H54 (cell line): ENCODE measurements at regions not wholly inside any gene's neighbourhood (a gene's known extent, or its start where the extent isn't known, plus 50 kb on each side); places are given as distances from the start of the nearest gene placed in this dataset.

Source experiments
- DNase-seq: peaks from one replicate; pipeline ENCODE4 v3.0.0; 2011; ENCODE audit warnings: low spot score, mixed read lengths; ENCODE audit not compliant: insufficient read length
- FAIRE-seq: peaks from 3 replicates; lab custom pipeline; 2011; peaks lifted over from hg19 to GRCh38; lab: Jason Lieb, UNC
- POLR2A ChIP-seq: IDR thresholded peaks from 2 replicates; pipeline ENCODE4 v1.6.1; 2011; ENCODE audit warnings: low read depth, mild to moderate bottlenecking, low read length

DNA sequence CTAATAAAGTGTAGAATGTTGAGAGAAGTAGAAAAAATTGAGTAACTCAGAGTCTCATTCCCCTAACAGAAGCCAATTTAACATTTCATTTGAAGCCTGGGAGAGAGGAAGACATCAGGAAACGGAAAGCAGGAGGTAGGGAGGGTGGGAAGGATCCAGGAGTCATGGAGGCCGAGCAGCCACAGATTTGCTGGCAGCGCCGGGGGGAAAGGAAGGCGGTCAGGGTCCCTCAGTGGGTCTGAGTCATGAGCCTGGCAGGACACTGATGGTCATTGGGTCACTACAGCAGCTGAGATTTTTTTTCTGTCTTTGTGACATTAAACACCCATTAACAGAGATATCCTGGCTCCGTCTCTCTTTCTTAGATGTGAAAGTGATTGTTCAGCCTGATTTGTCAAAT, 248.1 kb downstream of the EFNB2 start:
- no peak for FAIRE-seq
- TF ChIP-seq POLR2A = no peak
- DNase-seq = no peak

GRCh38 chr13:106286811-106287210, 248.7 kb downstream of the EFNB2 start:
- TF ChIP-seq POLR2A = no peak
- peak; percentile 50 for FAIRE-seq
- DNase-seq = no peak

DNA sequence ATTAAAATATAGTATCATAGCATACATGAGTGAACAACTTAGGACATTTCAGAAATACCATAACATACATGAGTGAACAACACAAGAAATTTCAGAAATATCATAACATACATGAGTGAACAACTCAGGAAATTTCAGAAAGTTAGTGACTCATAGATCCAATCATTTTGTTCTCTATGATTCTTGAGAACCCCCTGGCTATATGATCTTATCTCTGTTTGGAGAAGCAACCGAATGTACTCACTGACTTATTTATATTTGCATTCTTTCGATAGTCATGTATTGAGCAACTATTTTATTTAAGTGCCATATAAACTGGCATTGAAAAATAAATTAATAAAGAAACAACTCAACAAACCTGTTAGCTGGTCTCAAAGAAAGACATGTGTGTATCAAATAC, 251.1 kb downstream of the EFNB2 start:
- DNase-seq = no peak
- no peak for FAIRE-seq
- TF ChIP-seq POLR2A = no peak

GRCh38 chr13:106281426-106281825, 254.0 kb downstream of the EFNB2 start:
- TF ChIP-seq POLR2A = no peak
- FAIRE-seq (no peak), DNase-seq (no peak)

DNA sequence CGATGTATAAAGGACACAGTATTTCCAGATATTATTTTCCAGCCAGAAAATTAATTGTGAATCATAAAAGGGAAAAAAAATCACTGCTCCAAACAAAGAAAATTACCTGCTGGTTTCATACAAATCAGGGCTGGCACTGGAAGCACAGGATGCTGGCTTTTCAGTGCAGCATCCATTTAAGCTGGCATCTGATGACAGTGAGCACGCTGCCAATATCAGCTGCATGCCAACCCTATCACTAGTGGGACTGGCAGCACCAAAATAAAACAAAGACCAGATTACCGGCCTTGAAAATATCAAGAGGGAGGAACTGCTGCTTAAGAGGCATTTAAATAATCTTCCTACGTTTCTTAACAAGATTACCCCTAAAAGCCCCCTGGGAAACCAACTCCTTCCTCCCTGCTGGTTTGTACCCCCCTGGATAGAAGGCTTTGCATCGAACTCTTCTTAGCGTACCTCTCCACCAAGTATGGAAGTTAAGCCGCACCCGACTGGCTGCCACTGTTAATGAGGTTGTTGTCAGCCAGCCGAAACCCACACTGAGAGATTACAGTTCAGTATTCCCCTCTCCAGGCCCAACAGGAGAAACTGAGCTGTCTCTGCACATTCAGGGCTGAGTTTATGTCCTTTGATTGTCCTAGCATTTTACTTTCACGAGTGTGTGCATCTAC, 257.8 kb downstream of the EFNB2 start:
- TF ChIP-seq POLR2A = no peak
- DNase-seq (no peak), FAIRE-seq (peak; percentile 45)

DNA sequence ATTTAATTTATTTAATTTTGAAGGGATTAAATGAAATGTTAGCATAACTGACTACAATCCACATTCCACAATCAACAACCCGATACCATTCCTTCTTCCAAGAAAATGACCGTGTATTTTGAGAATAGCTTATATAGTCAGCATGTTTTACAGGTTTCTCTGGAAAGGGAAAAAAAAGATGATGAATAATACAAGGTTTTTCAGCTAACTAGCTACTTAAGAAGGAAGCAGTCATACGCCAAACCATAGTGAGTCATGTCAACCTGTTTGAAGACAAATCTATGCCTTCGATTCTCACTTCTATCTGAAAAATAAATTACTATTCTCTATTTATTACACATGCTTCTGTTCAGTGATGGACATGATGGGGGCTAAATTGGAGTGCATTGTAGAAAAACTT, 258.6 kb downstream of the EFNB2 start:
- FAIRE-seq = peak; percentile 80

GRCh38 chr13:106275446-106276032, 259.9 kb downstream of the EFNB2 start:
- DNase-seq (no peak), FAIRE-seq (peak; percentile 89)
- TF ChIP-seq POLR2A = no peak

More for the DNA sequence above, 258.6 kb downstream of the EFNB2 start:
- DNase-seq = no peak
- no peak for TF ChIP-seq POLR2A

GRCh38 chr13:106274551-106275203, 260.8 kb downstream of the EFNB2 start:
- no peak for TF ChIP-seq POLR2A
- FAIRE-seq (peak; percentile 60), DNase-seq (no peak)

GRCh38 chr13:106263801-106264200, 271.7 kb downstream of the EFNB2 start:
- no peak for TF ChIP-seq POLR2A
- peak; percentile 68 for FAIRE-seq
- no peak for DNase-seq

DNA sequence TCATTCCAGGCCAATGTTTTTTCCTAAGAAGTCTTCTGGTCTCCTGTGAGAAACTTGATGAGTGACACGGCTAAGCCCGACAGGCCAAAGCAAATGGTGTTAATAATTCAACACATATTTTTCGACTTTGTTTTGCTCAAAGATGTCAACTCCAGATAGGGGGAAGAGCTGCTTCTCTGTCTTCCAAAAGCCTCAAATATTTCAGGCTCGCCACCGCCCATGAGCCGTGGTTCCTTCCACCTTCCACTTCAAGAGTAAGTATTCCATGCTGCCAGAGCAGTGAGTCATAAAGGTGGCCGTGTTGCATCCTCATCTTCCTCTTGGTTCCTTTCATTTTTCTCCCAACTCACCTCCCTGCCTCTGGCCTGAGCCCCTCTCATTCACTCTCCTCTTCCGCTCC, 272.6 kb downstream of the EFNB2 start:
- no peak for TF ChIP-seq POLR2A
- DNase-seq (no peak), FAIRE-seq (no peak)

DNA sequence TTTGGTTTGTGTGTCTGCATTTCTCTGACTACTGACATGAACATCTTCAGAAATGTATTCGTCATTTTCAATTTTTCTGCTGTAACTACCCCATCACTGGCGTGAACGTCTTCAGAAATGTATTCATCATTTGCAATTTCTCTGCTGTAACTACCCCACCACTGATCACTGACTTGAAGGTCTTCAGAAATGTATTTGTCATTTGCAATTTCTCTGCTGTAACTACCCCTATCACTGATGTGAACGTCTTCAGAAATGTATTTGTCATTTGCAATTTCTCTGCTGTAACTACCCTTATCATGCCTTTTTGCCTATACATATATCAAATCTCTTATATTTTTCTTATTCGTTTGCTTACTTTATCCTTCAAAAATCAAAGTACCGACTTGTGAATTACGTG, 274.0 kb downstream of the EFNB2 start:
- no peak for TF ChIP-seq POLR2A
- FAIRE-seq = no peak
- no peak for DNase-seq

- FAIRE-seq = no peak
- no peak for TF ChIP-seq POLR2A
- no peak for DNase-seq
These were observed 275.1 kb downstream of the EFNB2 start for GRCh38 chr13:106260352-106260751.

- no peak for TF ChIP-seq POLR2A
- no peak for FAIRE-seq
These were observed 275.5 kb downstream of the EFNB2 start for GRCh38 chr13:106259928-106260327.

GRCh38 chr13:106246666-106247188, 288.7 kb downstream of the EFNB2 start:
- DNase-seq (no peak), FAIRE-seq (peak; percentile 89)
- TF ChIP-seq POLR2A = no peak

More at GRCh38 chr13:106259928-106260327, 275.5 kb downstream of the EFNB2 start:
- no peak for DNase-seq

- DNase-seq (no peak), FAIRE-seq (no peak)
- TF ChIP-seq POLR2A = no peak
These were observed 289.2 kb downstream of the EFNB2 start for GRCh38 chr13:106246242-106246641.
